H9 (cell line): ENCODE measurements at regions not wholly inside any gene's neighbourhood (a gene's known extent, or its start where the extent isn't known, plus 50 kb on each side); places are given as distances from the start of the nearest gene placed in this dataset.

ENCODE experiments used
- DNase-seq: peaks from one replicate; pipeline ENCODE4 v3.0.0-alpha.2; 2017
- H2AFZ ChIP-seq: one replicate; pipeline ENCODE4 v1.6.1; 2013; ENCODE audit warnings: mild to moderate bottlenecking, low read length, control low read depth, moderate library complexity
- H2AK5ac ChIP-seq: 2 replicates; pipeline ENCODE4 v1.6.1; 2013; ENCODE audit warnings: low read length, control low read depth, mixed read lengths; ENCODE audit not compliant: insufficient read length
- H2BK120ac ChIP-seq: one replicate; pipeline ENCODE4 v1.6.1; 2013; ENCODE audit warnings: low read depth, mild to moderate bottlenecking, low read length, control low read depth, inconsistent platforms; ENCODE audit not compliant: poor library complexity, severe bottlenecking
- H2BK12ac ChIP-seq: 2 replicates; pipeline ENCODE4 v1.6.1; 2013; ENCODE audit warnings: low read length, control low read depth, mixed read lengths, low read depth; ENCODE audit not compliant: insufficient read length
- H2BK15ac ChIP-seq: 2 replicates; pipeline ENCODE4 v1.6.1; 2013; ENCODE audit warnings: low read depth, low read length, control low read depth
- H2BK20ac ChIP-seq: one replicate; pipeline ENCODE4 v1.6.1; 2013; ENCODE audit warnings: low read depth, mild to moderate bottlenecking, low read length, control low read depth, inconsistent platforms; ENCODE audit not compliant: poor library complexity, severe bottlenecking
- H2BK5ac ChIP-seq: 2 replicates; pipeline ENCODE4 v1.6.1; 2013; ENCODE audit warnings: low read length, control low read depth, mixed read lengths; ENCODE audit not compliant: insufficient read length
- H3K14ac ChIP-seq: 2 replicates; pipeline ENCODE4 v1.6.1; 2013; ENCODE audit warnings: low read length, control low read depth; ENCODE audit not compliant: insufficient read depth
- H3K18ac ChIP-seq: 2 replicates; pipeline ENCODE4 v1.6.1; 2013; ENCODE audit warnings: low read depth, mild to moderate bottlenecking, mixed read lengths, low read length, control low read depth; ENCODE audit not compliant: insufficient read length
- H3K23ac ChIP-seq: 2 replicates; pipeline ENCODE4 v1.6.1; 2013; ENCODE audit warnings: low read length, control low read depth, mixed read lengths, low read depth; ENCODE audit not compliant: insufficient read length
- H3K23me2 ChIP-seq: 2 replicates; pipeline ENCODE4 v1.6.1; 2013; ENCODE audit warnings: low read depth, mild to moderate bottlenecking, mixed read lengths, low read length, control low read depth; ENCODE audit not compliant: insufficient read length, poor library complexity, severe bottlenecking
- H3K27ac ChIP-seq: 2 replicates; pipeline ENCODE4 v1.5.1; 2013; ENCODE audit warnings: low read length, control low read depth, mixed read lengths, low read depth; ENCODE audit not compliant: insufficient read length
- H3K27me3 ChIP-seq: 2 replicates; pipeline ENCODE4 v1.6.1; 2013; ENCODE audit warnings: low read length, control low read depth, inconsistent platforms; ENCODE audit not compliant: insufficient read depth
- H3K4ac ChIP-seq: 2 replicates; pipeline ENCODE4 v1.6.1; 2013; ENCODE audit warnings: low read depth, mild to moderate bottlenecking, control low read depth, inconsistent platforms, low read length, moderate library complexity
- H3K4me1 ChIP-seq: 2 replicates; pipeline ENCODE4 v1.6.1; 2013; ENCODE audit warnings: low read length, control low read depth, inconsistent platforms; ENCODE audit not compliant: insufficient read depth
- H3K4me2 ChIP-seq: 2 replicates; pipeline ENCODE4 v1.6.1; 2013; ENCODE audit warnings: low read length, control low read depth, mixed read lengths; ENCODE audit not compliant: insufficient read length, insufficient read depth
- H3K56ac ChIP-seq: 2 replicates; pipeline ENCODE4 v1.6.1; 2013; ENCODE audit warnings: low read depth, mild to moderate bottlenecking, mixed read lengths, low read length, control low read depth; ENCODE audit not compliant: insufficient read length
- H3K79me1 ChIP-seq: 2 replicates; pipeline ENCODE4 v1.6.1; 2013; ENCODE audit warnings: low read depth, mild to moderate bottlenecking, moderate library complexity, low read length, control low read depth, inconsistent platforms; ENCODE audit not compliant: insufficient read depth, poor library complexity, severe bottlenecking
- H3K79me2 ChIP-seq: 2 replicates; pipeline ENCODE4 v1.6.1; 2013; ENCODE audit warnings: low read length, control low read depth, inconsistent platforms; ENCODE audit not compliant: insufficient read depth
- H3K9ac ChIP-seq: 2 replicates; pipeline ENCODE4 v1.6.1; 2013; ENCODE audit warnings: low read length, control low read depth, mixed read lengths; ENCODE audit not compliant: insufficient read length; ENCODE audit errors: extremely low read depth
- H3K9me3 ChIP-seq: one replicate; pipeline ENCODE4 v1.6.1; 2013; ENCODE audit warnings: low read depth, low read length, inconsistent platforms; ENCODE audit not compliant: control insufficient read depth
- H3T11ph ChIP-seq: one replicate; pipeline ENCODE4 v1.6.1; 2013; ENCODE audit warnings: mild to moderate bottlenecking, low read length, control low read depth, inconsistent platforms
- H4K20me1 ChIP-seq: one replicate; pipeline ENCODE4 v1.6.1; 2013; ENCODE audit not compliant: control insufficient read depth, insufficient read length, insufficient read depth
- H4K5ac ChIP-seq: 2 replicates; pipeline ENCODE4 v1.6.1; 2013; ENCODE audit warnings: low read depth, mild to moderate bottlenecking, mixed read lengths, low read length, control low read depth; ENCODE audit not compliant: insufficient read length
- H4K8ac ChIP-seq: replicated peaks from 2 replicates; pipeline ENCODE4 v1.6.1; 2013; ENCODE audit warnings: low read length, control low read depth, mixed read lengths, low read depth; ENCODE audit not compliant: insufficient read length
- H4K91ac ChIP-seq: 2 replicates; pipeline ENCODE4 v1.6.1; 2013; ENCODE audit warnings: low read depth, mild to moderate bottlenecking, moderate library complexity, mixed read lengths, low read length, control low read depth; ENCODE audit not compliant: insufficient read length
- H3K27ac Mint-ChIP-seq, 3 experiments: 2 replicates in 2 of 3; 3 replicates in 1 of 3; pipeline ENCODE4 v1.8.0; 2020 to 2021; ENCODE audit warnings: mixed read lengths in 3 of 3, mild to moderate bottlenecking in 1 of 3, moderate library complexity in 1 of 3
- H3K27me3 Mint-ChIP-seq: 2 replicates; pipeline ENCODE4 v1.8.0; 2021; ENCODE audit warnings: low read depth, mild to moderate bottlenecking, moderate library complexity, mixed read lengths
- H3K36me3 Mint-ChIP-seq, 3 experiments: 2 replicates in 2 of 3; 3 replicates in 1 of 3; pipeline ENCODE4 v1.8.0; 2020 to 2021; ENCODE audit warnings: low read depth in 3 of 3, mixed read lengths in 3 of 3; ENCODE audit not compliant: insufficient read depth in 1 of 3
- H3K4me1 Mint-ChIP-seq, 2 experiments: 2 replicates each; pipeline ENCODE4 v1.8.0; 2020; ENCODE audit warnings: mixed read lengths in 2 of 2
- H3K4me3 Mint-ChIP-seq, 2 experiments: 2 replicates in 1 of 2; 3 replicates in 1 of 2; pipeline ENCODE4 v1.8.0; 2020 to 2021; ENCODE audit warnings: mild to moderate bottlenecking in 2 of 2, mixed read lengths in 2 of 2, moderate library complexity in 1 of 2
- H3K9me3 Mint-ChIP-seq, 2 experiments: 2 replicates in 1 of 2; 3 replicates in 1 of 2; pipeline ENCODE4 v1.8.0; 2020; ENCODE audit warnings: mild to moderate bottlenecking in 2 of 2, mixed read lengths in 2 of 2, moderate library complexity in 1 of 2
- CTCF ChIP-seq: fragments of 200-600 bp; sonication (generic); conservative IDR thresholded peaks from 3 replicates; pipeline ENCODE4 v1.8.0; 2021; ENCODE audit warnings: antibody characterized with exemption, mild to moderate bottlenecking
- WGBS: extraction: QIAGEN DNeasy Blood & Tissue Kit; methylation state at CpG from one replicate; pipeline ENCODE4 v1.1.7; 2013; ENCODE audit warnings: missing lambda C conversion rate, low lambda C conversion rate, mixed read lengths; ENCODE audit not compliant: insufficient read length; ENCODE audit errors: extremely low coverage; 5-methylcytosine and 5-hydroxymethylcytosine counted together

DNA sequence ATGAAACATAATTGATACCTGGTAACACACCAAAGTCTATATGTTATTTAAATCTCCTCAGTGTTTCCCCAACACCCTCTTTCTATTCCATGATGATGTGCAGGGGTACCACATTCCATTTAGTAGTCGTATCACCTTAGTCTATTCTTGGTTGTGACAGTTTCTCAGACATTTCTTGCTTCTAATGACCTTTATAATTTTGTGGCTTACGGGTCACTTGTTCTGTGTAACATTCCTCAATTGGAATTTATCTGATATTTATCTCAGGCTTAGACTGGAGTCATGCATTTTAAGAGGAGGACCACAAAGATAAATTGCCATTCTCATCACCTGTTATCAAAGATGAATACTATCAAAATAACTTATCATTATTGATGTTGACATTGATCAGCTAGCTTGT is 679.6 kb downstream of the USP25 start:
- no peaks in the 10 kb centered on the region for H3K79me1 ChIP-seq
- no peak overlapping the region for H3K14ac ChIP-seq
- no peak overlapping the region for H3K27ac ChIP-seq
- H2AK5ac ChIP-seq: no peak overlapping the region
- WGBS: no CpG with 5 or more reads among the region's 2 CpGs
- Mint-ChIP-seq H3K36me3 (no peaks in the 10 kb centered on the region), H3K4me3 (no peak overlapping the region), H3K27ac (no peak overlapping the region), H3K27me3 (no peaks in the 10 kb centered on the region), H3K4me1 (no peaks in the 10 kb centered on the region), H3K9me3 (peaks cover 6 to 9% of the 10 kb centered on the region in 2 experiments; a peak in 4 of 5 replicates)
- no peak overlapping the region for H2BK15ac ChIP-seq
- no peak overlapping the region for H2BK5ac ChIP-seq
- no peaks in the 10 kb centered on the region for H3K23me2 ChIP-seq
- H2BK20ac ChIP-seq: no peak overlapping the region
- H3K9ac ChIP-seq: no peak overlapping the region
- H3K9me3 ChIP-seq: no peaks in the 10 kb centered on the region
- H4K5ac ChIP-seq: no peak overlapping the region
- H4K20me1 ChIP-seq: no peaks in the 10 kb centered on the region
- no peak overlapping the region for H4K8ac ChIP-seq
- no peaks in the 10 kb centered on the region for H3K27me3 ChIP-seq
- no peak overlapping the region for H3T11ph ChIP-seq
- no peak for DNase-seq
- H2AFZ ChIP-seq: no peak overlapping the region
- no peak for TF ChIP-seq CTCF
- H3K4me2 ChIP-seq: no peak overlapping the region
- no peak overlapping the region for H2BK12ac ChIP-seq
- H3K23ac ChIP-seq: no peak overlapping the region
- H4K91ac ChIP-seq: no peak overlapping the region
- no peak overlapping the region for H2BK120ac ChIP-seq
- no peak overlapping the region for H3K56ac ChIP-seq
- no peak overlapping the region for H3K18ac ChIP-seq
- H3K79me2 ChIP-seq: no peaks in the 10 kb centered on the region
- no peak overlapping the region for H3K4ac ChIP-seq
- H3K4me1 ChIP-seq: no peaks in the 10 kb centered on the region
